ENCODE measurements at regions not wholly inside any gene's neighbourhood (a gene's known extent, or its start where the extent isn't known, plus 50 kb on each side); places are given as distances from the start of the nearest gene placed in this dataset.

GRCh38 chr10:47053081-47053798 is 142.0 kb downstream of the PTPN20 start:
- ChIA-PET CTCF (no interaction called here), POLR2A (ENCODE audit: unreplicated experiment) (no interaction called here)
- no peaks in the 10 kb centered on the region for H3K9me2 ChIP-seq (ENCODE audit: insufficient read depth)
- no peak overlapping the region for H3K4me3 ChIP-seq
- no peak for DNase-seq
- H3K4me1 ChIP-seq (replicated peaks; ENCODE audit: insufficient read depth) = no peaks in the 10 kb centered on the region
- no peak overlapping the region for H2AFZ ChIP-seq
- no peaks in the 10 kb centered on the region for H3F3A ChIP-seq (ENCODE audit: insufficient read depth, low read depth)
- no peaks in the 10 kb centered on the region for H3K79me2 ChIP-seq (ENCODE audit: low read depth)
- H4K20me1 ChIP-seq (ENCODE audit: insufficient read depth) = no peaks in the 10 kb centered on the region
- H3K27me3 ChIP-seq (ENCODE audit: insufficient read depth, low read depth) = no peaks in the 10 kb centered on the region
- intact Hi-C loops (cut with micrococcal nuclease; ENCODE audit: unreplicated experiment) = no loop called here
- H3K9me3 ChIP-seq (ENCODE audit: insufficient read depth, low read depth) = no peaks in the 10 kb centered on the region
- H3K4me2 ChIP-seq = no peak overlapping the region
- no peaks in the 10 kb centered on the region for H3K36me3 ChIP-seq (ENCODE audit: low read depth)
- no TSS peak for BruUV-seq (replicated peaks)
- TF ChIP-seq CTCF (conservative IDR thresholded peaks at IDR 0.05) (no peak), EZH2 (IDR thresholded peaks at IDR 0.05; ENCODE audit: low read depth) (no peak)
- no peak overlapping the region for H3K27ac ChIP-seq

- no peaks in the 10 kb centered on the region for H4K20me1 ChIP-seq (ENCODE audit: insufficient read depth)
- H3K4me2 ChIP-seq = no peak overlapping the region
- no peaks in the 10 kb centered on the region for H3K4me1 ChIP-seq (replicated peaks; ENCODE audit: insufficient read depth)
- no TSS peak for BruUV-seq (replicated peaks)
- H3K9me3 ChIP-seq (ENCODE audit: insufficient read depth, low read depth) = no peaks in the 10 kb centered on the region
- CTCF ChIA-PET = no interaction called here
- no peak overlapping the region for H3K27ac ChIP-seq
- H3K9me2 ChIP-seq (ENCODE audit: insufficient read depth) = no peaks in the 10 kb centered on the region
- POLR2A ChIA-PET (ENCODE audit: unreplicated experiment) = no interaction called here
- no peaks in the 10 kb centered on the region for H3K79me2 ChIP-seq (ENCODE audit: low read depth)
- H3K27me3 ChIP-seq (ENCODE audit: insufficient read depth, low read depth) = peaks cover 13% of the 10 kb centered on the region; the same call in 1 of the 2 replicates
- H3K4me3 ChIP-seq = no peak overlapping the region
- no peak overlapping the region for H2AFZ ChIP-seq
- H3F3A ChIP-seq (ENCODE audit: insufficient read depth, low read depth) = no peaks in the 10 kb centered on the region
- DNase-seq = no peak
- intact Hi-C loops (cut with micrococcal nuclease; ENCODE audit: unreplicated experiment) = no loop called here
- no peaks in the 10 kb centered on the region for H3K36me3 ChIP-seq (ENCODE audit: low read depth)
- no peak for TF ChIP-seq CTCF (conservative IDR thresholded peaks at IDR 0.05)
- TF ChIP-seq EZH2 (IDR thresholded peaks at IDR 0.05; ENCODE audit: low read depth) = no peak
Observed at GRCh38 chr10:47054974-47055373, 143.7 kb downstream of the PTPN20 start.

DNA sequence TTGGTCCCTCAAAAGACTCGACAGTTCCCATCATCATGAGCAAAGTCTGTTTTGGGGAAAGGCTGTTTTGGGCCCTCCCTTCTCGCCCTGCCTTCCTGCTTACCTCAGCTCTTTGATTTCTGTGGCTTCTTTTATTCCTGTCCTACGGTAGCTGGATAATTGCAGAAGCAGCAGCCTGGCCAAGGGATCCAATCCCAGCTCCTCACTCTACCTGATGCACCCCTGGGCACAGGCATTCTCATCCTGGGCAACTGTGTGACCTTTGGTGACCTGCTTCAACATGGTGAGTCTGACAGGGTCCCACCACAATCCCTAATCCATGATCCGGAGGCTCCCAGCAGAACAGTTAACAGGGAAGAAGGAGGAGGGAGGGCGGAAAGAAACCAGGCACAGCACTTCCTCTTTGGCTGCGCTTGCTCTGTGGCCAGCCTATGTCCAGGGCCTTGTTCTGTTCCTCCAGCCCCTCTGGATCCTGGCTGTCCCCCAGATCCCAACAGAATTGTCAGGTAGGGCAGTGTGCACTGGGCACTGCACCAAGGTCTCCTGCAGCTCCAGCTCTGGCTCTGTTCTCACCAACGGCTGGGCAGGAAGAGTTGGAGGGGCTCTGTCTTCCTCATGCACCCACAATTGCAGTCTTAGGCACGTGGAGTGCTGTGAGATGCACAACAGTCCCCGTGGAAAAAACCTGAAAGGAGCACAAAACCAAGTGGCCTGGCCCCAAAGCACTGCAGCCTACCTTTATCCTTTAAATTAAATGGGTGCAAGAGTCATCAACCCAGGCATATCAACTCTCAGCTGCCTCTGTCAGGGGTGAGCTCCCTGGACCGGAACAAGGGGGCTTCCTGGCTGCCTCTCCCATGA is 144.4 kb downstream of the PTPN20 start:
- Histone ChIP-seq H3K4me1 (replicated peaks; ENCODE audit: insufficient read depth) (no peaks in the 10 kb centered on the region), H3K27ac (no peak overlapping the region), H3K9me3 (ENCODE audit: insufficient read depth, low read depth) (no peaks in the 10 kb centered on the region), H3K4me3 (no peak overlapping the region), H3K9me2 (ENCODE audit: insufficient read depth) (no peaks in the 10 kb centered on the region), H4K20me1 (ENCODE audit: insufficient read depth) (no peaks in the 10 kb centered on the region), H2AFZ (no peak overlapping the region), H3K4me2 (no peak overlapping the region), H3F3A (ENCODE audit: insufficient read depth, low read depth) (no peaks in the 10 kb centered on the region), H3K79me2 (ENCODE audit: low read depth) (no peaks in the 10 kb centered on the region), H3K36me3 (ENCODE audit: low read depth) (no peaks in the 10 kb centered on the region), H3K27me3 (ENCODE audit: insufficient read depth, low read depth) (peaks cover 19% of the 10 kb centered on the region)
- no peak for DNase-seq
- BruUV-seq (replicated peaks) = no TSS peak
- ChIA-PET POLR2A (ENCODE audit: unreplicated experiment) (no interaction called here), CTCF (no interaction called here)
- TF ChIP-seq CTCF (conservative IDR thresholded peaks at IDR 0.05) = no peak
- TF ChIP-seq EZH2 (IDR thresholded peaks at IDR 0.05; ENCODE audit: low read depth) = no peak
- intact Hi-C loops (cut with micrococcal nuclease; ENCODE audit: unreplicated experiment) = no loop called here
